ENCODE measurements at regions not wholly inside any gene's neighbourhood (a gene's known extent, or its start where the extent isn't known, plus 50 kb on each side); places are given as distances from the start of the nearest gene placed in this dataset.
A peak's percentile ranks its signal among the peaks of the same experiment; 100 is the strongest.

DNA sequence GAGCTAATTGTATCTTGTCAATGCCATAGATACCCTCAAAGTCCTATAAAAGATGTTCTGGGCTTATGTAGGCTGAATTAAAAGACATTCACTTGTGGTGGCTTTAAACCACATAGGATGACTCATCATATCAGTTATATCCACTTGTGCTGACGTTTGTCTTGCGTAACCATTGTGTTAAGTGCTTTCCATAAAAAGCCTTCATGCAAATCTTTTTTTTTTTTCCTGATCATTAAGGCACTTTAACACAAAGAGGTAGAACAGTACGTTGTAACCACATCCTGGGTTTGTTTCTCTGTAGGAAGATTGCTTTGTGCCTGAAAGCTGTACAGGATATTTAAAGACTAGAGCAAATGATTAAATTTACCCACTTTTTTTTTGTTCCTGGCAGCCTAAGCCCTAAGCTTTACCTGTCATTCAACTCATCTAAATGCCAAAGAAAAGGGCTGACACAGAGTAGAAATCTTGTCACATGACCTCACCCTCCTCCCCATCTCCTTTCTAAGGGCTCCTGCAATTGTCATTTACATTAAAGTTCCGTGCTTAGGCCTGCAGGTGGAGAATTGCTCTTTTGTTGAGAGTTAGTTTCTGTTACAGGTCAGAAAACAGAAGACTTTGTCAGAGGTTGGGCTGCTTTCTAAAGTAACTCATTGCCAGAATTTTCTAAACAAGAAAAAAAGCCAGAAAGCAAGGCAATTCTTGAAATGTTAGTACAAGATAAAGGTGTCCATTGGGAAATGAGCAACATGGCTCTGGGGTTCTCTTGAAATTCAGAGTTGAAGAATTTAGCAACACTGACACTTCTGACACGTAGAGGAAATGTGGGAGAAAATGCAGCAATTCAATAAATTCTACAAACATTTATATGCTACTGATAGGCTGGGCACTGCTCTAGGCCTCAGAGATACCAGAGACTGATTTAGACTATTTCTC is 555.6 kb downstream of the PPARGC1A start:
- TF ChIP-seq, protein P1, sequence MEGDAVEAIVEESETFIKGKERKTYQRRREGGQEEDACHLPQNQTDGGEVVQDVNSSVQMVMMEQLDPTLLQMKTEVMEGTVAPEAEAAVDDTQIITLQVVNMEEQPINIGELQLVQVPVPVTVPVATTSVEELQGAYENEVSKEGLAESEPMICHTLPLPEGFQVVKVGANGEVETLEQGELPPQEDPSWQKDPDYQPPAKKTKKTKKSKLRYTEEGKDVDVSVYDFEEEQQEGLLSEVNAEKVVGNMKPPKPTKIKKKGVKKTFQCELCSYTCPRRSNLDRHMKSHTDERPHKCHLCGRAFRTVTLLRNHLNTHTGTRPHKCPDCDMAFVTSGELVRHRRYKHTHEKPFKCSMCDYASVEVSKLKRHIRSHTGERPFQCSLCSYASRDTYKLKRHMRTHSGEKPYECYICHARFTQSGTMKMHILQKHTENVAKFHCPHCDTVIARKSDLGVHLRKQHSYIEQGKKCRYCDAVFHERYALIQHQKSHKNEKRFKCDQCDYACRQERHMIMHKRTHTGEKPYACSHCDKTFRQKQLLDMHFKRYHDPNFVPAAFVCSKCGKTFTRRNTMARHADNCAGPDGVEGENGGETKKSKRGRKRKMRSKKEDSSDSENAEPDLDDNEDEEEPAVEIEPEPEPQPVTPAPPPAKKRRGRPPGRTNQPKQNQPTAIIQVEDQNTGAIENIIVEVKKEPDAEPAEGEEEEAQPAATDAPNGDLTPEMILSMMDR (conservative IDR thresholded peaks at IDR 0.05; ENCODE audit: low read depth, low read length) = no peak
- TF ChIP-seq, protein P2, sequence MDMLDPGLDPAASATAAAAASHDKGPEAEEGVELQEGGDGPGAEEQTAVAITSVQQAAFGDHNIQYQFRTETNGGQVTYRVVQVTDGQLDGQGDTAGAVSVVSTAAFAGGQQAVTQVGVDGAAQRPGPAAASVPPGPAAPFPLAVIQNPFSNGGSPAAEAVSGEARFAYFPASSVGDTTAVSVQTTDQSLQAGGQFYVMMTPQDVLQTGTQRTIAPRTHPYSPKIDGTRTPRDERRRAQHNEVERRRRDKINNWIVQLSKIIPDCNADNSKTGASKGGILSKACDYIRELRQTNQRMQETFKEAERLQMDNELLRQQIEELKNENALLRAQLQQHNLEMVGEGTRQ (IDR thresholded peaks at IDR 0.05; ENCODE audit: low read depth, low read length) = no peak
- TF ChIP-seq FOS (IDR thresholded peaks at IDR 0.05; ENCODE audit: low read depth, low read length) (peak; percentile 62; the same call in 1 of the 2 replicates), POLR2A (IDR thresholded peaks at IDR 0.05; ENCODE audit: low read depth, low read length) (no peak), CEBPB (IDR thresholded peaks at IDR 0.05; ENCODE audit: low read depth, low read length) (peak; percentile 78), CHD1 (IDR thresholded peaks at IDR 0.05; ENCODE audit: low read depth, low read length) (no peak)
- TF ChIP-seq, protein P3, sequence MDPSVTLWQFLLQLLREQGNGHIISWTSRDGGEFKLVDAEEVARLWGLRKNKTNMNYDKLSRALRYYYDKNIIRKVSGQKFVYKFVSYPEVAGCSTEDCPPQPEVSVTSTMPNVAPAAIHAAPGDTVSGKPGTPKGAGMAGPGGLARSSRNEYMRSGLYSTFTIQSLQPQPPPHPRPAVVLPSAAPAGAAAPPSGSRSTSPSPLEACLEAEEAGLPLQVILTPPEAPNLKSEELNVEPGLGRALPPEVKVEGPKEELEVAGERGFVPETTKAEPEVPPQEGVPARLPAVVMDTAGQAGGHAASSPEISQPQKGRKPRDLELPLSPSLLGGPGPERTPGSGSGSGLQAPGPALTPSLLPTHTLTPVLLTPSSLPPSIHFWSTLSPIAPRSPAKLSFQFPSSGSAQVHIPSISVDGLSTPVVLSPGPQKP (IDR thresholded peaks at IDR 0.05; ENCODE audit: borderline replicate concordance, low read depth, low read length) = no peak
